HCT116 (cell line): ENCODE measurements at regions not wholly inside any gene's neighbourhood (a gene's known extent, or its start where the extent isn't known, plus 50 kb on each side); places are given as distances from the start of the nearest gene placed in this dataset.

Experiments
- ATAC-seq: fragments of 200-7000 bp; cut with Tn5 transposase; 2 replicates; pipeline ENCODE4 v1.9.1; 2020; ENCODE audit warnings: mild to moderate bottlenecking, moderate library complexity
- BruUV-seq: library from RNA; stranded (reverse); fragments of 400-500 nt; replicated peaks from 2 replicates; lab custom pipeline; 2021; lab: Mats Ljungman, UMichigan
- CTCF ChIA-PET: fragments of 300-600 bp; sonication (Branson Sonifier 250); formaldehyde crosslinking; loops from one replicate; lab custom pipeline; 2021; ENCODE audit warnings: antibody characterized with exemption; lab: Charles Lee
- POLR2A ChIA-PET: fragments of 300-600, 350-600 bp; sonication (Branson Sonifier 250); formaldehyde crosslinking; loops from one replicate; lab custom pipeline; 2021; ENCODE audit warnings: antibody characterized with exemption; lab: Charles Lee
- RAD21 ChIA-PET, 2 experiments: fragments of 300-600 bp; sonication (Branson Sonifier 250); formaldehyde crosslinking; loops; one replicate each; lab custom pipeline; 2023; ENCODE audit warnings: low total read pairs in 2 of 2; ENCODE audit not compliant: uncharacterized antibody in 2 of 2, unreplicated experiment in 2 of 2, low non-redundant PET in 1 of 2; lab: Charles Lee
- DNase-seq: peaks from one replicate; pipeline ENCODE4 v3.0.0-alpha.2; 2010; ENCODE audit warnings: low read depth, low spot score
- H2AFZ ChIP-seq: fragments of 200-600 bp; shearing (Covaris generic), sonication (generic); 2 replicates; pipeline ENCODE4 v1.6.1; 2017; ENCODE audit warnings: low read depth, mixed run types, mixed read lengths, antibody characterized with exemption, low read length; ENCODE audit not compliant: poor library complexity, severe bottlenecking
- H3K27ac ChIP-seq: 2 replicates; pipeline ENCODE4 v1.5.1; 2012; ENCODE audit warnings: low read depth, low read length
- H3K27me3 ChIP-seq: fragments of 200-600 bp; sonication (generic); 2 replicates; pipeline ENCODE4 v1.6.1; 2016; ENCODE audit warnings: mixed run types, low read length, mixed read lengths; ENCODE audit not compliant: insufficient read depth
- H3K36me3 ChIP-seq, 2 experiments: fragments of 200-500 bp in 1 of 2; fragments of 200-600 bp in 1 of 2; sonication (Bioruptor generic) in 1 of 2; sonication (generic) in 1 of 2; 2 replicates each; pipeline versions ENCODE4 v1.5.1 to v1.6.1; 2014 to 2016; ENCODE audit warnings: low read length in 2 of 2, inconsistent platforms in 1 of 2, mixed read lengths in 1 of 2, mixed run types in 1 of 2; ENCODE audit not compliant: insufficient read depth in 2 of 2, control insufficient read depth in 1 of 2
- H3K4me1 ChIP-seq, 2 experiments: fragments of 200-600 bp in 1 of 2; sonication (generic) in 1 of 2; 2 replicates each; pipeline versions ENCODE4 v1.5.1 to v1.6.1; 2012 to 2017; ENCODE audit warnings: low read length in 2 of 2, inconsistent platforms in 1 of 2, mild to moderate bottlenecking in 1 of 2, mixed read lengths in 1 of 2, mixed run types in 1 of 2, moderate library complexity in 1 of 2; ENCODE audit not compliant: insufficient read depth in 2 of 2, control insufficient read depth in 1 of 2
- H3K4me2 ChIP-seq: fragments of 200-600 bp; sonication (generic); 2 replicates; pipeline ENCODE4 v1.6.1; 2017; ENCODE audit warnings: mixed run types, low read length, mixed read lengths
- H3K4me3 ChIP-seq, 2 experiments: fragments of 200-600 bp in 1 of 2; sonication (generic) in 1 of 2; replicated peaks in 1 of 2; 2 replicates each; pipeline ENCODE4 v1.5.1; 2011 to 2016; ENCODE audit warnings: low read length in 2 of 2, control low read depth in 1 of 2, low read depth in 1 of 2, mild to moderate bottlenecking in 1 of 2, mixed read lengths in 1 of 2, mixed run types in 1 of 2
- H3K79me2 ChIP-seq: fragments of 200-600 bp; sonication (generic); 2 replicates; pipeline ENCODE4 v1.6.1; 2017; ENCODE audit warnings: mild to moderate bottlenecking, mixed run types, low read length, moderate library complexity, mixed read lengths; ENCODE audit not compliant: insufficient read depth
- H3K9ac ChIP-seq: fragments of 200-600 bp; sonication (generic); 2 replicates; pipeline ENCODE4 v1.6.1; 2016; ENCODE audit warnings: low read length, mixed read lengths
- H3K9me2 ChIP-seq: fragments of 200-600 bp; sonication (generic), shearing (Covaris generic); 2 replicates; pipeline ENCODE4 v1.6.1; 2017; ENCODE audit warnings: mixed run types, mild to moderate bottlenecking, moderate library complexity; ENCODE audit not compliant: insufficient read depth
- H3K9me3 ChIP-seq, 2 experiments: fragments of 200-500 bp in 1 of 2; fragments of 200-600 bp in 1 of 2; sonication (Bioruptor generic) in 1 of 2; sonication (generic) in 1 of 2; 2 replicates each; pipeline ENCODE4 v1.6.1; 2014 to 2017; ENCODE audit warnings: low read length in 2 of 2, mixed read lengths in 2 of 2, inconsistent platforms in 1 of 2, low read depth in 1 of 2, mild to moderate bottlenecking in 1 of 2, mixed run types in 1 of 2, moderate library complexity in 1 of 2; ENCODE audit not compliant: control insufficient read depth in 1 of 2, insufficient read depth in 1 of 2
- H4K20me1 ChIP-seq: fragments of 200-600 bp; sonication (generic), shearing (Covaris generic); 2 replicates; pipeline ENCODE4 v1.6.1; 2017; ENCODE audit warnings: mixed run types, mild to moderate bottlenecking, moderate library complexity; ENCODE audit not compliant: insufficient read depth
- EGR1 ChIP-seq: IDR thresholded peaks from 2 replicates; pipeline ENCODE4 v1.6.1; 2012; ENCODE audit warnings: low read depth
- ELF1 ChIP-seq: IDR thresholded peaks from 2 replicates; pipeline ENCODE4 v1.6.1; 2012; ENCODE audit warnings: low read depth, borderline replicate concordance
- EZH2phosphoT487 ChIP-seq: fragments of 200-600 bp; IDR thresholded peaks from 2 replicates; pipeline ENCODE4 v1.6.1; 2018; ENCODE audit warnings: antibody characterized with exemption, borderline replicate concordance
- POLR2A ChIP-seq: IDR thresholded peaks from 2 replicates; pipeline ENCODE4 v1.7.0; 2011; ENCODE audit warnings: borderline replicate concordance; ENCODE audit not compliant: insufficient read depth, insufficient read length; ENCODE audit errors: extremely low read depth
- POLR2AphosphoS5 ChIP-seq: IDR thresholded peaks from 2 replicates; pipeline ENCODE4 v1.6.1; 2011; ENCODE audit warnings: mild to moderate bottlenecking, low read depth, low read length, moderate library complexity
- RAD21 ChIP-seq: IDR thresholded peaks from 2 replicates; pipeline ENCODE4 v1.6.1; 2012; ENCODE audit warnings: low read depth, mild to moderate bottlenecking
- SIN3A ChIP-seq: IDR thresholded peaks from 2 replicates; pipeline ENCODE4 v1.6.1; 2012; ENCODE audit warnings: low read depth
- SP1 ChIP-seq: IDR thresholded peaks from 2 replicates; pipeline ENCODE4 v1.6.1; 2012; ENCODE audit warnings: low read depth
- SRF ChIP-seq: IDR thresholded peaks from 2 replicates; pipeline ENCODE4 v1.6.1; 2012; ENCODE audit warnings: low read depth
- TCF7L2 ChIP-seq: IDR thresholded peaks from 2 replicates; pipeline ENCODE4 v1.7.0; 2011; ENCODE audit warnings: borderline replicate concordance, inconsistent platforms; ENCODE audit not compliant: insufficient read depth, insufficient read length; ENCODE audit errors: extremely low read depth
- YY1 ChIP-seq: IDR thresholded peaks from 2 replicates; pipeline ENCODE4 v1.6.1; 2011; ENCODE audit warnings: low read length, low read depth, moderate library complexity, mild to moderate bottlenecking; ENCODE audit not compliant: insufficient replicate concordance; ENCODE audit errors: extremely low read depth
- ZBTB33 ChIP-seq: IDR thresholded peaks from 2 replicates; pipeline ENCODE4 v1.6.1; 2011; ENCODE audit warnings: mild to moderate bottlenecking, low read length, moderate library complexity; ENCODE audit not compliant: insufficient replicate concordance; ENCODE audit errors: extremely low read depth
- ZFX ChIP-seq: fragments of 450-650 bp; IDR thresholded peaks from 2 replicates; pipeline ENCODE4 v1.6.1; 2017
- intact Hi-C: fragments of 100-400 bp; cut with micrococcal nuclease; formaldehyde crosslinking; loops from 2 replicates; pipeline ENCODE4 v1.10.0; 2022
- TF ChIP-seq, protein P1 (sequence below): IDR thresholded peaks from 2 replicates; pipeline ENCODE4 v1.6.1; 2012
- TF ChIP-seq, protein P2 (sequence below): IDR thresholded peaks from 2 replicates; pipeline ENCODE4 v1.6.1; 2012

DNA sequence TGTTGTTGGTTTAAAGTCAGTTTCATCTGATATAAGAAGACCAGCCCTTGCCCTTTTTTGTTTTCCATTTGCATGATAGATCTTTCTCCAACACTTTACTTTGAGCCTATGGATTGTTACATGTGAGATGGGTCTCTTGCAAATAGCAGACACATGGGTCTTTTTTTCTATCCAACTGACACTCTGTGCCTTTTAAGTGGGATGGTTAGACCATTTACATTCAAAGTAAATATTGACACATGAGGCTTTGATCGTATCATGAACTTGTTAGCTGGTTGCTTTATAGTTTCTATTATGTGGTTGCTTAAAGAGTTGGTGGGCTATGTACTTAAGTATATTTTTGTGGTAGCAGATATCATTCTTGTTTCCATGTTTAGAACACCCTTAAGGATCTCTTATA is 213.4 kb upstream of the G2E3 start:
- no TSS peak for BruUV-seq
- Histone ChIP-seq H3K36me3 (no peaks in the 10 kb centered on the region), H3K4me3 (no peak overlapping the region), H3K4me2 (no peak overlapping the region)
- no peak for ATAC-seq
- TF ChIP-seq ZBTB33 (no peak), ZFX (no peak), EZH2phosphoT487 (no peak), POLR2AphosphoS5 (no peak), ELF1 (no peak)
- TF ChIP-seq, protein P1, sequence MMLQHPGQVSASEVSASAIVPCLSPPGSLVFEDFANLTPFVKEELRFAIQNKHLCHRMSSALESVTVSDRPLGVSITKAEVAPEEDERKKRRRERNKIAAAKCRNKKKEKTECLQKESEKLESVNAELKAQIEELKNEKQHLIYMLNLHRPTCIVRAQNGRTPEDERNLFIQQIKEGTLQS = no peak
- TF ChIP-seq, all 23 proteins: peak for 0
- intact Hi-C loops = no loop called here
- H3K27me3 ChIP-seq = peaks cover 9% of the 10 kb centered on the region
- POLR2A ChIA-PET = no interaction called here
- H3K9me3 ChIP-seq = no peaks in the 10 kb centered on the region
- H3K9me2 ChIP-seq = no peaks in the 10 kb centered on the region
- H4K20me1 ChIP-seq = no peaks in the 10 kb centered on the region
- no peak overlapping the region for H2AFZ ChIP-seq
- no peak overlapping the region for H3K27ac ChIP-seq
- H3K4me1 ChIP-seq = no peaks in the 10 kb centered on the region
- no peak overlapping the region for H3K9ac ChIP-seq
- DNase-seq = no peak
- RAD21 ChIA-PET = no interaction called here
- CTCF ChIA-PET = no interaction called here
- no peaks in the 10 kb centered on the region for H3K79me2 ChIP-seq

DNA sequence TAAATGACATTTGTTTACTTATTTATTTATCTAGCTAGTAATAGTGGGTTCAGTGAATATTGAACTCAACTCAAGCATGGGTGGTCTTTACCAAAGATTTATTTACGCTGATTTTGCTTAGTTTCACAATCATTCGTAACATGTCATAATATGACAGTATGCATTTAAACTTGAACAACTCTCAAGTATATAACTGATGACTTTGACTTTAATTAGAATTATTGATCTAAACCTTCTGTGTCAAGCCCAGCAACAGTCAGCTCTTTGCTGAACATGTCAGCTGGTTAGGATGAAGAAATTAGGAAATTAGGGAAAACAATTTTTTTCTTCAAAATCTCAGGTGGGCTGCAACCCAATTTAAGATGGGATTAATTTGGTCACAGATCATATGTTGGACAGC is 210.5 kb upstream of the G2E3 start:
- RAD21 ChIA-PET = no interaction called here
- CTCF ChIA-PET = no interaction called here
- no peak for TF ChIP-seq POLR2A
- TF ChIP-seq YY1 = no peak
- no peak for TF ChIP-seq TCF7L2
- TF ChIP-seq SRF = no peak
- no peak for TF ChIP-seq ZFX
- TF ChIP-seq EGR1 = no peak
- TF ChIP-seq, protein P2, sequence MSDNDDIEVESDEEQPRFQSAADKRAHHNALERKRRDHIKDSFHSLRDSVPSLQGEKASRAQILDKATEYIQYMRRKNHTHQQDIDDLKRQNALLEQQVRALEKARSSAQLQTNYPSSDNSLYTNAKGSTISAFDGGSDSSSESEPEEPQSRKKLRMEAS = no peak
- TF ChIP-seq SP1 = no peak
- TF ChIP-seq ZBTB33 = no peak
- TF ChIP-seq SIN3A = no peak
- no peak for TF ChIP-seq RAD21

More for the DNA sequence above, 210.5 kb upstream of the G2E3 start:
- Histone ChIP-seq H3K9ac (no peak overlapping the region), H2AFZ (no peak overlapping the region), H4K20me1 (no peaks in the 10 kb centered on the region), H3K4me1 (no peaks in the 10 kb centered on the region), H3K79me2 (no peaks in the 10 kb centered on the region), H3K9me3 (no peaks in the 10 kb centered on the region), H3K27me3 (peaks cover 3% of the 10 kb centered on the region), H3K27ac (no peak overlapping the region), H3K36me3 (no peaks in the 10 kb centered on the region), H3K4me3 (no peak overlapping the region), H3K4me2 (no peak overlapping the region), H3K9me2 (no peaks in the 10 kb centered on the region)
- no peak for ATAC-seq
- POLR2A ChIA-PET = no interaction called here
- no TSS peak for BruUV-seq
- intact Hi-C loops = no loop called here
- DNase-seq = no peak
